Mucosa of gallbladder (tissue), 1 donor: ENCODE measurements at regions not wholly inside any gene's neighbourhood (a gene's known extent, or its start where the extent isn't known, plus 50 kb on each side); places are given as distances from the start of the nearest gene placed in this dataset.

Experiments
- DNase-seq: peaks from one replicate; pipeline ENCODE4 v3.0.0-alpha.2; 2020; ENCODE audit warnings: low spot score
- donor health status: DM: no; HTN: no; CAD: no.

DNA sequence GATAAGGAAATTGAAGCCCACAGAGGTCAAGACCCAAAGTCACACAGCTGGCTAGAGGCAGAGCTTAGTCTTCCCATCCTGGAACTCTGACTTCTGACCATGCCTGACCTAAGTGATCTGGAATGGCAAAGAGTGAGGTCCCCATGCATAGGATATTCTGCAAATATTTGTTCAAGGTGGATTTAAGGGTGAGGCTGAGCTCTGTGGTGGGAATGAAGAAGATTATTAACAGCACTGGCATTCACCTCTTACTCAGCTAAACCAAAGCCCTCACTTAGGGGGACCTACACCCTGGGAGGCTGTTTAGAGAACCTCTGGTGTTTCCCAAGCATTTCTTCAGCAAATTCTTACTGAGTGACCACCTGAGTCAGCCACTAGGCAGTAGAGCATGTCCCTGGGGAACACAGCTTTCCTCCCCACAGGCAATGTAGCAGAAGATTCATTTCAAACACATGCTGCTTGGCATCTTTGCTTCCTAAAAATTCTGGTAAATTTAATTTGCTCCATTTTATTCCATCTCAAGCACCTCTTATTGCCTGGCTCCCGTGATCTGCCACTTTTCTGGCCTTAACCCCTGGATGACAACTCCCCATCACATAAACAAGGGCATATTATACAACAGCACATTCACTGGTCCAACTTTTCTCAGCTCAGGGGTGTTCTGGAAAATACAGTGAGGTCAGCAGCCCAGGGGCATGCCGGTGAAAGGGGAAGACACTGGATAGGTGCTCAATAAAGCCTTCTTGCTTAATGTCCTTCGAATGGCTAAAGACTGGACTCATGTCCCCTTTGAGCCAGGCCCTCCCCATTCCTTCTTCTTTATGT is 176.0 kb downstream of the ABHD5 start:
- DNase-seq: no peak

DNA sequence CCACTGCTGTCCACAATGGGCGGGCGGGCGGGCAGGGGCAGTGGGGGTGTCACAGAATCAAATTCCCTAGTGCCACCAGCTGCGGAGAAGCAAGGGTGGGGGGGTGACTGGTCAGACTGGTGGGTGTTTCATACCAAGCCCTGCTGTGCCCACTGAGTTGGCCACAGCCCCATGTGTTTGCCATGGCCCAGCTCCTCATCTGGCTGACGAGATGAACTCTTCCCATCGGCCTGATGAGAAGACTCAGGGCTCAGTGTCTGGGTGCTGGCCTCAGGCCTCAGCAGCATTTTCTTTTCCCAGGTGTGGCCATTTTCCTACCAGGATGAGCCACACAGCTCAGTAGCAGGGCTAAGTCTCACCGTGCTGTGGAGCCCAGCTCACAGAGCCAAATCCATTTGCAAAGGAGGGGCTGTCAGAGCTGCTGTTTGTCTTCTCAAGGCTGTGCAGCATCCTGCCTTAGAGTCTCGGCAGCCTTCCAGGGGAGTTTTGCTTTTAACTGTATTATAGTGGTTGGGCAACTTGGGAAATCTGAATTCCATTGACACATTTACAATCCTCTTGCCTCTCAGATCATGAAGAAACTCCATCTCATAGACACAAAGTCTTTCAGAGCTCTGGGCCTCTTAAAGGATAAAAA is 176.8 kb downstream of the ABHD5 start:
- DNase-seq: no peak

DNA sequence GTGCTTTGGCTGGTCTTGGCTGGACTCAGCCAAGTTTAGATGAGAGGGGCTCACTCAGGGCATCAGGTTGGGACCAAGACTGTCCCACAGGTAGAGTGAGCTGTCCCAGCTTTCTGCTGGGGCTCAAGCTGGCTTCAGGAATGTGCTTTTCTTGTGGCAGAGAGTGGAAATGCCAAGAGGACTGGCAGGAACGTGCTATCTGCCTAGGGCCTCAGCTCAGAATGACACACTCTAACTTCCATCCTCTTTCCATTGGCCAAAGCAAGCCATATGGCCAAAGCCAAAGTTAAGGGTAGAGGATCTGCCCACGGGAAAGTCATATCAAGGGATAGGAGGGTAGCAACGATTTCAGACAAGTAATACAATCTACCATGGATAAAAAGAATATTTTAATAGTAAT is 178.8 kb downstream of the ABHD5 start:
- DNase-seq: no peak

DNA sequence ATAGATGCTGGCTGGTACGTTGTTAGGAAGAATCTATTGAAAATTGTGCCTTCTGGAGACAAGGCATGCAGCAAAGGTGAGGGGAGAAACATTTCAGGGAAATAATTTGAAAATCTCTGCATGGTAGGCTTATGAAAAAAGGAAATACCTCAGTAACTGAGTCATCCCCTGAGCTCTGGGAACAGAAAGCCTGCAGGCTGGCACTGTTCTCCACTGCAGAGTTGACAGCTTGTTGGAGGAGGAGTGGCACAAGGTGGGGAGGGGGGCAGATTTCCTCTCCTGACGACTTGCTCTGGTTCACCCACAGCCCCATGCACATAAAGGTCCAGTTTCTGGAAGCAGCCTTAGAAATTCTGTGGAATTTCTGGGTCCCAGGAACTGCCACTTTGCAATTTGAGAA is 179.4 kb downstream of the ABHD5 start:
- DNase-seq: no peak

DNA sequence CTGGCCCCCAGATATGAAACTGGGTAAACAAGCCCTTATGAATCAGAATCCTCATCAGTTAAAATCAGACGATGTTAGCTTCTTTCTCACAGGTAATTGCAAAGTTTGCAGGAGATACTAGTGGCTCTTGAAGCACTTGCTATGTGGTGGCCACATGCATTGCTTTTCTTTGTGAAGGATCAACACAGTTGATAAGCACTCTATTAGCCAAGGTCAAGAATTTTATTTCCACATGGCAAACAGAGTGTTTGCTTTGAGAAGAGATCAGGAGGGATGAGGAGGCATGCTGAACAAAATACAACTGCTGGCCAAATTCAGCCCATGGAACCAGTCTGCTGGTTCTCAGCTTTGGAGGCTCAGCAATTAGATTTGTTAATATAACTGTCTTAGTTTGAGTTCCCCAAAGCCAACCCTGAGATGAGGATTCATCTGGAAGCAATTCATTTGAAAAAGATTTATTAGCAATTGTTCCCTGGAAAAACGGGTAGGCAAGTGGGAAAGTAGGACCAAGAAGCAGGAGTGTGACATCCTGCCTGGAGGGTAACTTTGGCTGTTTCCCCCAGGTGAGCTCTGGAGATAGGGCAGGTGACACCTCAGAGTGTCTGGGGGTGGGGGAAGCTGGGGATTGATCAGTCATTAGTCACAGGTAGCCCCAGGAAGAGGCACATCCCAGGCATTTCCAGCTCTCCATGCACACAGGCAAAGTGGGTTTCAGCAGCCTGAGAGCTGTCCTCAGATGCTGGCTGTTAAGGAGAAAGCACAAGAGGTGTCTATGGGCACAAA is 180.3 kb downstream of the ABHD5 start:
- DNase-seq: no peak

DNA sequence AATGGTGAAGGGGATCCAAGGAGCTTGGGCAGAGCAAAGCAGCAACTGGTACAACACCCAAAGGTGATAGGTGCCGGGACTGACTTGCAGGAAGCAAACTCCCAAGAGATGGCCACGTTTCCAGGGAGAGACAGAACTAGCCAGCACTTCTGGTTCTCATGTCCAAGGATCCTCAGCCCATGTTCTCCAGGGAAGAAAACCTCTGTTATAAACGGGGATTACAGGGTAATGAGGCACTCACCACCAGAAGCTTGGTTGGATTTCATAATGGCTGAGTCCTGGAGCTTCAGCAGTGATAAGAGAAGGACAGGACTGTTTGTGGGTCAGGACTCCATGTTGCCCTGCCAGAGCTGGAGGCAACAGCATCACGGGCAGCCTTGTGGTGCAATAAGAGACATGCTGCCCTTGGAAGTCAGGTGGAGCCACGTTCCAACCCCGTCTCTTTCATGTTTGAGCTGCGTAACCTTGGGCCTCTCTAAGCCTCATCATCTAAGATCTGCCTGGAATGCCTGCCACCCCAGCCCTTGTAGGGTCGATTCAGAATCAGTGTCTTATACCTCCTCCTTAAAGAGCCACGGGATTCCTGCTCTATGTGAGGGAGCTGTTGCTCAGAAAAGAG is 181.0 kb downstream of the ABHD5 start:
- no peak for DNase-seq

DNA sequence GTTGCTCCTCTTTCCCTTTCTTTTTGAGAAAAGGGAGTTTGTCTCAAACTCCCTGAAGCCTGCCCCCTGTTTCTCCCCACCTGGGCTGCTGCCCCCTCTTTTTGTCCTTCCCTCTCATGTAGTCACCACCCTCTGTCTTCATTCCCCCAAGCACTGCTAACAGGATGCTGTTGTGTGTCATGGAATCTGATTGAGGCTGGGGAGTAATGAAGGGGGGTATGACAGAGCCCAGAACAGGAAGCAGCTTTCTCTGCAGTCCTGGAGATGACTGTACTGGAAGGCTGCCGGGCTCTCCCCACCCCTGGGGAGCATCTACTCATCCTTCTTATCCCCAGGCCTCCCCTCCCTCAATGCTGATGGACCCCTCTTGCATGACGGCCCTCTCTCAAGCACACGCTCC is 181.6 kb downstream of the ABHD5 start:
- no peak for DNase-seq

DNA sequence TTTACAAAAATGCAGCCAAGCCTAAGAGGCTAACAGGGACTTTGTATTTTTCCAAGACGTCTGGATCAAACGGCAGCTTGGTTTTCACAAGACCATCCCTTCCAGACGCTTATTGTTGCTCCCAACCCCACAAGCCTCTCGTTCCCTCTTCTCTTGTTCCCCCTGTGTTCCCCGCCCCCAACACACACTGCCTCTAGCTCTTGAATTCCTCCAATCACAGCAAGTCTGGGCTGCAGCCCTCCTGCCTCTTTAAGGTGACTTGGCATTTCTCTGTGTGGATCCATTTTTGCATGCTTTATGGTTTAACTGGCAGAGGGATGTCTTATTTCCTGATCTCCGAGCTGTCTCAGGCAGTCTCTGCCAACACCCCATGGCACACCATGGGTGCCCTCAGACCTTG is 182.2 kb downstream of the ABHD5 start:
- no peak for DNase-seq

DNA sequence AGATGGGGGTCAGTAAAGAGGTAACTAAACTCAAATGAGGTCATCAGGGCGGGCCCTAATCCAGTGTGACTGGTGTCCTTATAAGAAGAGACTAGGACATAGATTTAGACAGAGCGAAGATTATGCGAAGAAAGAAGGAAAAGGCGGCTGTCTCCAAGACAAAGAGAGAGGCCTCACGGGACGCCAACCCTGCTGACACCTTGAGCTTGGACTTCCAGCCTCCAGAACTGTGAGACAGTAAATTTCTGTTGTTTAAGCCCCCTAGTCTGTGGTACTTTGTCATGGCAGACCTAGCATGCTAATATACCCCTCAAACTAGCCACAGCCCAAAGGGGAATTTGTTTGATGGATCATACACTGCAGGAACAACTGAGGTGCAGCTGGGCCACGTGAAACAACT is 183.0 kb downstream of the ABHD5 start:
- no peak for DNase-seq

DNA sequence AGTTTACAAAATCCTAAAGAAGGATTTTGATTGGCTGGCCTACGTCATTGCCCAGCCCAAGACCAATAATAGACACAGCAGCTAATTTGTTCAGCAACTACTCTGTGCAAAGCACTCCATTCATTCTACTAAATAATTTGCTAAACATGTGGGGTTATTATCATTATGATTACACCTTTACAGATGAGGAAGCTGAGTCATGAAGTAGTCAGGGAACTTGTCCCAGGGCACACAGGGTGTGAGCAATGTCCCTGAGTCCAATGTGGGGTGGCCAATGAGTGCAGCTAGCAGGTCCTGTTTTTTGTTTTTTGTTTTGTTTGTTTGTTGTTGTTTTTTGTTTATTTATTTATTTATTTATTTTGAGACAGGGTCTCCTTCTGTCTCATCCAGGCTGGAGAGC is 183.6 kb downstream of the ABHD5 start:
- no peak for DNase-seq

DNA sequence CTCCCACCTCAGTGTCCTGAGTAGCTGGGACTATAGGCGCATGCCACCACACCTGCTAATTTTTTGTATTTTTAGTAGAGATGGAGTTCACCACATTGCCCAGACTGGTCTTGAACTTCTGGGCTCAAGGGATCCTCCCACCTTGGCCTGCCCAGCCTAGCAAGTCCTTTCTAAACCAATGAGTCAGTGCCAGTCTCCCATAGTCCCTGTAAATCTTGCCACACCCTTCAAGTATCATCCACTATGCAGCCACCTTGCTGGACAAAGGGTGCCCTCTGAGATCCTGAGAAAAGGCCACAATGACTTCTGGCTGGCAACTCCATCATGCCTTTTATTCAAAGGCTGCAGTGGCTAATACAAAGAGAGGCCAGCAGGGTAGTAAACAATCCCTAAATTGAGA is 184.0 kb downstream of the ABHD5 start:
- DNase-seq: no peak

DNA sequence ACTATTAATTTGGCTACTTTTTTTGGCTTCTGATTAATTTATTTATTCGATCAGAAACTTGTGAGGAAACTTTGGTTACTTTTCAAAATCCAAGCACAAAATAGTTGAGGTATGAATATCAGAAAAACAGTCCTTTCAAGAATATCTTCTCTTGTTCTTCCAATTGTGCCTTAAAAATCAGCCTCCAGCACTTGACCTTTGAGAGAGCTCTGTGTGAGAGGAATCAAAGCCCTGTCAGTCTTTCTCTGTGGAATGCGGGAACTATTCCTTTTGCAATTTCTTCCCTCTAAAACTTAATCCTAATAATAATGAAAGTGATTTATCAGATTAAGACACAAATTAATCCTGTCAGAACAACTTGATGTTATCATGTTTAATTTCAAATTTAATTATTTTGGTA is 185.9 kb downstream of the ABHD5 start:
- no peak for DNase-seq

DNA sequence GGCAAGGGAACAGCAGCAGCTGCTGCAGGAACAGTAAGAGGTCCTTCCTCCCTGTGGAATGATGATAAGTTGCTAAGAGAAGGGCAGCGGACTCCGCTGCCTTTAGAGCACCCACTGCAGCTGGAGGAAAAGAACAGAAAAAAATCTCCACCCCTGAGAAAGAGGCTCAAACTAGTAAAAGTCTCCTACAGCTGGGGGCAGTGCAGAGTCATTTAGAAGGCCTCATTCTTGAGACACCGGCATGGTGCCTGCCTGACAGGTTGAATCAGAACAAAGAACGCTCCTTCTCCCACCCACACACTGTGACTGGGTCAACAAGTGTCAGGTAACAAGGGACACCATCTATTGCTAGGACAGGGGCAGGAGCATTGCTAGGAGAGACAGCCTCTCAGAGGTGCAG is 188.4 kb downstream of the ABHD5 start:
- no peak for DNase-seq

DNA sequence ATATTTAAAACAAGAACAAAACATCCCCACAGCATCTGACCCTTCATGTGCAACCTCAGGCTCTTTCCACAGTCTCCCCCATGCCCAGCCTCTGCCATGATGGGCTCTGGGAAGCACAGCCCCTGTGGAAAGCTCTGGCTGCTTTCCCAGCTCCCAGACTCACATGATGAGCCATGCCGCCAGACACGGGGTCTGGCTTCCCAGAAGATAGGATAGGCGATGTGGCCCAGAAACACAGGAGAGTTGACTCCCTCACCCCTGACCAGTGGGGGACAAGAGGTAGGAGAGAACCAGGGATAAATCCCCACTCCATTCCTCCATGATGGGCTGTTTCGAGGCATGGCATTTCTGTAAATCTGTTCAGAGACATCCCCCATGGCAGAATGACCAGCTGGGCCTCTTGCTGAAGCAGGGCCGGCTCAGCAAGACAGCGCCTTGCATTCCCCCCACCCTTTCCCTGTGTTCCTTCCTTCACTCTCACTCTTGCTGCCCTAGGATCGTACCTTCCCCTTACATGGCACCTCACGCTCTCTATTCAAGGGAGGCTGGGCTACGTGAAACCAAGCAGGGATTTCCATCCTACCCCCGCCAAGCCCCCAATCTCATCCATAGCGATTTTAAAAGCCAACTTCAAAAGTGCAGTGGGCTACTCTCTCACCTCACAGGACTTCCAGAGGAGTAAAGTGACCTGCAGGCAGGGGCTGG is 192.4 kb downstream of the ABHD5 start:
- DNase-seq: no peak

DNA sequence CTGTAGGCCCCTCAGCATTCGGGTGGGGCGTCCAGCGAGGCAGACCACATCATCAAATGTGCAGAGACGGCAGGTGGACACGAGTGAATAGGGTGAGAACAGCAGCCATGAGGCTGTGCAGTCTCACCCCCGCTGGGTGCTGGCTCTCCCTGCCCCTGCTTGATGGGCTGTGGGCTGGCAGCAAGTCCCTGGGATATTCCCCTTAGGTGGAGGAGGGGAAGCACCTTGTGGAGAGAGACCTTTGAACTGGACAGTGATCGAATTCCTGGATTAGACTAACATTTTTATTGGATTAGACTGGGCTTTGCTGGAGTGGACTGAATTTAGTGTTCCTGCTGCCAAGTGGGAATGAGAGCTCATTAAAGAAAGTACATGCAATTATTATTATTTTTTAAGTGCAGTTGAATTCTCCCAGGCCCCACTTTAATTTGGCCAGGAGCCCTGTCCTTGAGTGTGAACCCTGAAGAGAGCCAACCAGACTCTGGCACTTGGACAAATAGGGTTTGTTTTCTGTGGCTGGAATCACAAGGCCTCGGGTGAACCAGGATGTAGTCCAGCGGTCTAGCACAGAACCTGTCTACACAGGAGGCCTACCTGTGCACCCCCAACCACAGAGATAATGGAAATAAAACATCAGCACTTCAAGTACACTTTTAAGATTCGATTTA is 193.1 kb downstream of the ABHD5 start:
- DNase-seq: no peak

DNA sequence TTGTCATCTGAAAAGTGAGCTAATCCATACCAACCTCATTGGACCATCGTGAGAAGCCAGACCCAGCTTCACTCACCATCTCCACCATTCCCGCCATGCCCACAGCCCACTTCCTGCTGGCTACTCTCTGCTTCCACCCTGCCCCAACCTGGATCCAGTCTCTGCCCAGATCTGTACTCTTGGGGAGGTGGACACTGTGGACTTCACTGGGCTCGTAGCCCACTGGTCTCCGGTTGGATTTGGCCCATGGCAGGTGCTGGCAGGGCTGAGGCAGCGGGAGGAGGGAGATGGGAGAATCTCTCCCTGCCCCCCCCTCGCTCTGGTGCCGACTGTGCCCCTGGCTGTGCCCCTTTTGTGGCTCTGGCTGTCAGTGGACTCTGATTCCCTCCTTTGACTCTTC is 193.8 kb downstream of the ABHD5 start:
- no peak for DNase-seq

DNA sequence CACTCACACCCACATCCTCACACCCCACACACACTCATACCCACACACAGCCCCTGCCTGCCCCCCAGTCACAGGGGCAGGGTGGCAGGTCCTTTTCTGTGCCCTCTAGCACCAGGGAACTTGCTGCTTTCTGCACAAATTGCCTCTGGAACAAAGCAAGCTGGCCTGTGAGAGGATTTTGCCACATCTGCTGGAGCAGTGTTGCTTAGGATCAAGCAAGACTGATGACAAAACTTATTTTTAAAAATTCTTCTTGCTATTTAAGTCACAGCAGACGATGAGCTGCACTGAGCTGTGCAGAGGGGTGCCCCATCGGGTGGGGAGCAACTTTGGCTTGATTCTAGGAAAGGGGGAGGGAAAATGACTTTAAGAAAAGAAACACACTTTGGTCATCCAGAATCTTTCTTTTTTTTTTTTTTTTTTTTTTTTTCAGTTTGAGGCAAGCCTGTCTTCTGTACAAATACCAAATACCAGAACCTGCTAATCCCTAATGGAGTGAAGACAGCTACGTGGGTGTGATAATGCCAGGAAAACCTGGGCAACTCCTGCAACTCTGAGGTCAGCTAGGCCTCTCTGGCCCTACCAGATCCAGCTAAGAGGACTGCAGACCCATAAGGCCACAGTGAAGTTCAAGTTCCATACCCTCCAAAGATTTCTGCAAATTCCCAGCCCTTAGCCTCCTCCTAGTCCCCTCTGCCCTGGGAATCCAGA is 195.3 kb downstream of the ABHD5 start:
- DNase-seq: no peak

DNA sequence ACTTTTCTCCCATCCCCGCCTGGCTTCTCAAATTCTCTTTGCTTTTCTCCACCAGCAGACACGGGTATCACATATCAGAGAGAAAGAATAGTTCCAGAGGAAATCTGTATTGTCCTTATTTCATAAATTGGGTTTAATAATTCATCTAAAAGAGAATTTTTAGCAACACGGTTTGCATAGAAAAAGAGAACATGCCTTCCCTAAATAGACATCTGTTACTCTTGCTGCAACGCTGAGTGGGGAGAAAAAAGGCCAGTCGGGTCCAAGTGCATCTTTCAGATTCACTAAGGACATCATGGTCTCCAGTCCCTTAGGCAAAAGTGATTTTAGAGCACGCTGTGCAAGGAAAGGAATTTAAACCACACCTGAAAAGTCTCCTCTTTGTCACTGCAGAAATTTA is 201.3 kb downstream of the ABHD5 start:
- no peak for DNase-seq

DNA sequence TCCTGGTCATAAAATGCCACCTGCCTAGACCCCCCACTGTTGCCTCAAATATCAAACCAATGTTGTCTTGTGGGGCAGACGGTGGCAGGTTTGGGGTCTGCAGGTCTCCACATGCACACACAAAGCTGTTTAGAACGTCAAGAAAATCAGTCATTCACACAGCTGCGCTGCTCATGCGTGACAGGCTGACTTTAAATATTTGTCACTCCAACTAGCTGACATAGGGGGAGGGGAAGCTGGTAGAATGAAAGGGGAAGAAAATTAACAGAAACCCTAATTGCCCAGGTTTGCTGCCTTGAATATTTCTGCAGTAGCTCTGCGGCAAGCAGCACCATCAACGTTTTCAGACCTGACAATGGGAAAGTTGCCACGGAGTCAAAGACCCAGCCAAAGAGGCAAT is 201.8 kb downstream of the ABHD5 start:
- DNase-seq: no peak

DNA sequence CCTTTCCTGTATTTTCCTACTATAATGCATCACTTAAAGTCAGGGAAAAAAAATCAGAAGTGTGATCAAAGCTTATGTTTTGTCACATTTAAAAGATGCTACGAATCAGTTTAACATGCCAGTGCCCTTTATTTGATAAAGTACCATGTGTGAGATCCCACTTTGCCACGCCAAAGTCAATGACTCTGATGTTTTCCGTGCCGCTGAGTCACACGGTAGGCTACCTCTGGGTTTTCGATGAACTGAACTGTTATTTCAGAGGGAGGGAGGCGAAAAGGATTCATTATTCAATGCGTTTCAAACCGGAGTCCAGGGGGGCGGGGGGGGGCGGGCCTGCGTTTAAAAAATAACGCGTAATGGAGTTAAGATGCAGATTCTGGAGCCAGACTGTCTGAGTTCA is 203.0 kb downstream of the ABHD5 start:
- no peak for DNase-seq
